Glutamatergic neuron (in vitro differentiated cells): ENCODE measurements at regions not wholly inside any gene's neighbourhood (a gene's known extent, or its start where the extent isn't known, plus 50 kb on each side); places are given as distances from the start of the nearest gene placed in this dataset.

Source experiments
- DNase-seq: peaks from one replicate; pipeline ENCODE4 v3.0.0; 2022
- H3K27ac Mint-ChIP-seq: one replicate; pipeline ENCODE4 v1.8.0; 2020; ENCODE audit warnings: mild to moderate bottlenecking, mixed read lengths, inconsistent platforms; ENCODE audit not compliant: unreplicated experiment
- H3K27me3 Mint-ChIP-seq: one replicate; pipeline ENCODE4 v1.8.0; 2020; ENCODE audit warnings: mild to moderate bottlenecking, moderate library complexity, mixed read lengths, inconsistent platforms; ENCODE audit not compliant: unreplicated experiment
- H3K36me3 Mint-ChIP-seq: one replicate; pipeline ENCODE4 v1.8.0; 2020; ENCODE audit warnings: mild to moderate bottlenecking, mixed read lengths, inconsistent platforms; ENCODE audit not compliant: unreplicated experiment
- H3K4me1 Mint-ChIP-seq: one replicate; pipeline ENCODE4 v1.8.0; 2020; ENCODE audit warnings: mild to moderate bottlenecking, low read depth, mixed read lengths, inconsistent platforms; ENCODE audit not compliant: unreplicated experiment
- H3K4me3 Mint-ChIP-seq: one replicate; pipeline ENCODE4 v1.8.0; 2020; ENCODE audit warnings: mild to moderate bottlenecking, mixed read lengths, inconsistent platforms; ENCODE audit not compliant: unreplicated experiment
- H3K9me3 Mint-ChIP-seq: one replicate; pipeline ENCODE4 v1.8.0; 2020; ENCODE audit warnings: mild to moderate bottlenecking, moderate library complexity, mixed read lengths, inconsistent platforms; ENCODE audit not compliant: unreplicated experiment
- TF ChIP-seq, protein P1 (sequence below): fragments of 200-600 bp; sonication (generic); IDR thresholded peaks from one replicate; pipeline ENCODE4 v1.5.0; 2021; ENCODE audit not compliant: partially characterized antibody, unreplicated experiment

GRCh38 chr9:109975574-109976295 lies 195.7 kb downstream of the PALM2AKAP2 start:
- H3K4me3 Mint-ChIP-seq: no peak overlapping the region
- TF ChIP-seq, protein P1, sequence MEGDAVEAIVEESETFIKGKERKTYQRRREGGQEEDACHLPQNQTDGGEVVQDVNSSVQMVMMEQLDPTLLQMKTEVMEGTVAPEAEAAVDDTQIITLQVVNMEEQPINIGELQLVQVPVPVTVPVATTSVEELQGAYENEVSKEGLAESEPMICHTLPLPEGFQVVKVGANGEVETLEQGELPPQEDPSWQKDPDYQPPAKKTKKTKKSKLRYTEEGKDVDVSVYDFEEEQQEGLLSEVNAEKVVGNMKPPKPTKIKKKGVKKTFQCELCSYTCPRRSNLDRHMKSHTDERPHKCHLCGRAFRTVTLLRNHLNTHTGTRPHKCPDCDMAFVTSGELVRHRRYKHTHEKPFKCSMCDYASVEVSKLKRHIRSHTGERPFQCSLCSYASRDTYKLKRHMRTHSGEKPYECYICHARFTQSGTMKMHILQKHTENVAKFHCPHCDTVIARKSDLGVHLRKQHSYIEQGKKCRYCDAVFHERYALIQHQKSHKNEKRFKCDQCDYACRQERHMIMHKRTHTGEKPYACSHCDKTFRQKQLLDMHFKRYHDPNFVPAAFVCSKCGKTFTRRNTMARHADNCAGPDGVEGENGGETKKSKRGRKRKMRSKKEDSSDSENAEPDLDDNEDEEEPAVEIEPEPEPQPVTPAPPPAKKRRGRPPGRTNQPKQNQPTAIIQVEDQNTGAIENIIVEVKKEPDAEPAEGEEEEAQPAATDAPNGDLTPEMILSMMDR: no peak
- no peaks in the 10 kb centered on the region for H3K36me3 Mint-ChIP-seq
- no peak for DNase-seq
- H3K27ac Mint-ChIP-seq: no peak overlapping the region
- H3K27me3 Mint-ChIP-seq: no peaks in the 10 kb centered on the region
- peaks cover 21% of the 10 kb centered on the region for H3K4me1 Mint-ChIP-seq
- H3K9me3 Mint-ChIP-seq: peaks cover 2% of the 10 kb centered on the region

DNA sequence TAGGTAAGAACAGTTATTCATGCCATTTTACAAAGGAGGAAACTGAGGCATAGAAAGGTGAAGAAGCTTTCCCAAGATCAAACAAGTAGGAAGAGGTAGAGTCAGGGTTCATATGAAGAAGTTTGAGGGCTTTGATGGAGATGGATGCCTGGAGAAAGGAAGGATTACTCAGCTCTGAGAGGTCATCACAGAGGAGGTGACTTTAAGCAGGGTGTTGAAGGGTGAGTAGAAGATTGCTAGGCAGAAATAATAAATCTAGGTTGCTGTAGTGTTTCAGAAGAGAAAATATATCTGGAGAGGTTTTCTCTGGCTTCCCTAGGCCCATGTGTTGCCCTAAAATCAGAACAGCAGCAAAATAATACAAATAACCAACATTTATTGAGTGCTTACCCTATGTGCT lies 196.3 kb downstream of the PALM2AKAP2 start:
- H3K27me3 Mint-ChIP-seq: no peaks in the 10 kb centered on the region
- TF ChIP-seq, protein P1: no peak
- DNase-seq: no peak
- peaks cover 21% of the 10 kb centered on the region for H3K4me1 Mint-ChIP-seq
- H3K4me3 Mint-ChIP-seq: no peak overlapping the region
- H3K27ac Mint-ChIP-seq: no peak overlapping the region
- H3K9me3 Mint-ChIP-seq: peaks cover 2% of the 10 kb centered on the region
- H3K36me3 Mint-ChIP-seq: no peaks in the 10 kb centered on the region

GRCh38 chr9:109977521-109977920 lies 197.5 kb downstream of the PALM2AKAP2 start:
- Mint-ChIP-seq H3K4me3 (no peak overlapping the region), H3K27me3 (no peaks in the 10 kb centered on the region), H3K27ac (no peak overlapping the region), H3K36me3 (peaks cover 9% of the 10 kb centered on the region), H3K4me1 (peaks cover 21% of the 10 kb centered on the region), H3K9me3 (peaks cover 2% of the 10 kb centered on the region)
- no peak for DNase-seq
- TF ChIP-seq, protein P1: no peak

DNA sequence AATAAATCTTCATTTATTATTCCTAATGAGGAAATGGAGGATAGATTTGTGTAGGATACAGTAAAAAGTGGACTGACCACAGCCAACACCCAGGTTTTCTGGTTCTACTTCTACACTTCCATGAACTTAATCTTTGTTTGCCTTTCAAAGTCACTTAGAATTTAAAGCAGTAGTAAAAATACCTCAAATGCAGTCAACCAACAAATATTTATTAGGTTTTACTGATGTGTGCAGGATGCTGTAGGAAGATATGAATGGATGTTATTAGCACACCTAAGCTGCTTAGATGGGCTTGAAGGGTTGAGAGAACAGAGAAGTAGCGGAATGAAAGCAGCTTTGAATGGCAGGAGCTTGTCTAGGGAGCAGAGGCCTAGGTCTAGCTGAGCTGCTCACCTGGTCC lies 201.1 kb downstream of the PALM2AKAP2 start:
- peaks cover 7% of the 10 kb centered on the region for H3K4me1 Mint-ChIP-seq
- H3K36me3 Mint-ChIP-seq: peaks cover 9% of the 10 kb centered on the region
- H3K27ac Mint-ChIP-seq: no peak overlapping the region
- H3K9me3 Mint-ChIP-seq: no peaks in the 10 kb centered on the region
- TF ChIP-seq, protein P1: no peak
- no peaks in the 10 kb centered on the region for H3K27me3 Mint-ChIP-seq
- H3K4me3 Mint-ChIP-seq: no peak overlapping the region
- no peak for DNase-seq

DNA sequence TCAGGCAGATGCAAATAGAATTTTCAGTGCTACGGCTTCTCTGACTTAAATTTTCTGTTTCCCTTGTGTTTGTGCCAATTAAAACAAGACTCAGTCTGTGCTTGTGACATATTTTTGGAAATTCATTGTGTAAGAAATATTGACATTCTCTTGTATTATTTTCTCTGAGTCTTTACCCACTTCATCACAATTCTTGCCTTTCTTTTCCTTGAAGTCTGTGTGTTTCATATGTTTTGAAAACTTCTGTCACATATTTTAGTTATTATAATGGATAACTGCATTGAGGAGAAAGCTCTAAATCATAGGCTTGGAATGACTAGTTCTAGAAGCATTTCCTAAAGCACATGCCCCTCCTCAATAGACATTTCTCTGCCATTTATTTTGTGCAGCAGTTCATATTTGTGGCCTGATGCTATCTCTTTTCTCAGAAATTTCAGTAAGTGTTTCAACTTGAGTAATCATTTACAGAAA lies 206.6 kb downstream of the PALM2AKAP2 start:
- DNase-seq: no peak
- H3K4me1 Mint-ChIP-seq: no peaks in the 10 kb centered on the region
- H3K4me3 Mint-ChIP-seq: no peak overlapping the region
- H3K27me3 Mint-ChIP-seq: peaks cover 3% of the 10 kb centered on the region
- no peak overlapping the region for H3K27ac Mint-ChIP-seq
- H3K36me3 Mint-ChIP-seq: peaks cover 7% of the 10 kb centered on the region
- TF ChIP-seq, protein P1: no peak
- no peaks in the 10 kb centered on the region for H3K9me3 Mint-ChIP-seq
